Activated CD8-positive, alpha-beta T cell treated with anti-CD3 and anti-CD28 coated beads for 36 hours (primary cell): ENCODE measurements at regions not wholly inside any gene's neighbourhood (a gene's known extent, or its start where the extent isn't known, plus 50 kb on each side); places are given as distances from the start of the nearest gene placed in this dataset.
"Not testable (repeated sequence)": the region's sequence is repeated elsewhere in the genome, so short reads cannot be mapped to it uniquely, and the experiment has no call there.

Source experiments
- ATAC-seq: fragments of 200-7000 bp; cut with Tn5 transposase; one replicate; pipeline ENCODE4 v1.10.0; 2021; ENCODE audit warnings: mild to moderate bottlenecking, moderate library complexity
- CTCF ChIA-PET: fragments of 350-600 bp; sonication (Branson Sonifier 250); formaldehyde crosslinking; loops from one replicate; lab custom pipeline; 2021; ENCODE audit warnings: antibody characterized with exemption; lab: Charles Lee
- POLR2A ChIA-PET: fragments of 350-600 bp; sonication (Branson Sonifier 250); formaldehyde crosslinking; loops from one replicate; lab custom pipeline; 2021; ENCODE audit warnings: antibody characterized with exemption; lab: Charles Lee
- DNase-seq: peaks from one replicate; pipeline ENCODE4 v3.0.0-alpha.2; 2020
- H3K27ac Mint-ChIP-seq: one replicate; pipeline ENCODE4 v1.8.0; 2021; ENCODE audit warnings: mild to moderate bottlenecking, mixed read lengths
- H3K27me3 Mint-ChIP-seq: one replicate; pipeline ENCODE4 v1.8.0; 2021; ENCODE audit warnings: mixed read lengths
- H3K36me3 Mint-ChIP-seq: one replicate; pipeline ENCODE4 v1.8.0; 2021; ENCODE audit warnings: low read depth, mixed read lengths
- H3K4me1 Mint-ChIP-seq: one replicate; pipeline ENCODE4 v1.8.0; 2021; ENCODE audit warnings: low read depth, mixed read lengths
- H3K4me3 Mint-ChIP-seq: one replicate; pipeline ENCODE4 v1.8.0; 2021; ENCODE audit warnings: mild to moderate bottlenecking, moderate library complexity, mixed read lengths
- H3K9me3 Mint-ChIP-seq: one replicate; pipeline ENCODE4 v1.8.0; 2021; ENCODE audit warnings: mixed read lengths
- intact Hi-C: fragments of 100-400 bp; cut with micrococcal nuclease; formaldehyde crosslinking; loops from one replicate; pipeline ENCODE4 v1.10.0; 2022
- TF ChIP-seq, protein P1 (sequence below): fragments of 200-600 bp; IDR thresholded peaks from one replicate; pipeline ENCODE4 v1.8.0; 2022; ENCODE audit warnings: antibody characterized with exemption, mild to moderate bottlenecking

DNA sequence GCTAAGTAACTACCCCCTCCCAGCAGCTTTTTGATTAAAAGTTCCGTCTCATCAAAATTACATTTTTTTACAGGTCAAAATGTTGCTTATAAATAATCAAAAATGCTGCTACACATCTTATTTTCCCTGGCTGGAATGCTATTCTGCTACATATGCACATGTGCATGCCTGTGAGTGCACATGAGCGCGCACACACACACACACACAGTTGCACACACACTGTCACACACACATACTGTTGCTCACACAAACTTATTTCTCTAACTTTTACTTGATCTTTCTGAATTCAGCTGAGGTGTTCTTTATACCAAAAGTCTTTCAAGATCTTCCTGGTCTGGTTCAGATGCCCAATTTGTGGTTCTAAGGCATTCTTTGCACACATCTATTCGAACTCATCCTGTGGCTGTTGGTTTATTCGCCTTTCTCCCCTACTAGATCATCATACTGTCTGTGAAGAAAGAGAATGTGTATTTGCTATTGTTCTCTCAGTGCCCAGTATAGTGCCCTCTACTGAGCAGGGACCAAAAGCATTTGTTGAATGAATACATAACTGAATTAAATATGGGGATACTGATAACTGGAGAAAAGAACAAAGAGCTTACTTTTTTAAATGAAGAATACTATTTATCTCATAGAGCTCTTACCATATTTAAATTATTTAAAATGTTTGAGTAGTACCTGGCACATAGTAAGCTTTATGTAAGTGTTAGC is 68.1 kb upstream of the CCDC179 start:
- Mint-ChIP-seq H3K9me3 (no peaks in the 10 kb centered on the region), H3K36me3 (no peaks in the 10 kb centered on the region), H3K4me3 (no peak overlapping the region), H3K4me1 (peaks cover 5% of the 10 kb centered on the region), H3K27ac (no peak overlapping the region), H3K27me3 (no peaks in the 10 kb centered on the region)
- intact Hi-C loops, result no loop called here
- DNase-seq (no peak), ATAC-seq (no peak)
- CTCF ChIA-PET, result interaction anchor here (1.0 to 1.3 kb wide), 2 partner anchors 31 to 52 kb away, joined by 3 to 4 read pairs; no protein-coding TSS in a partner anchor
- POLR2A ChIA-PET, result no interaction called here
- TF ChIP-seq, protein P1, sequence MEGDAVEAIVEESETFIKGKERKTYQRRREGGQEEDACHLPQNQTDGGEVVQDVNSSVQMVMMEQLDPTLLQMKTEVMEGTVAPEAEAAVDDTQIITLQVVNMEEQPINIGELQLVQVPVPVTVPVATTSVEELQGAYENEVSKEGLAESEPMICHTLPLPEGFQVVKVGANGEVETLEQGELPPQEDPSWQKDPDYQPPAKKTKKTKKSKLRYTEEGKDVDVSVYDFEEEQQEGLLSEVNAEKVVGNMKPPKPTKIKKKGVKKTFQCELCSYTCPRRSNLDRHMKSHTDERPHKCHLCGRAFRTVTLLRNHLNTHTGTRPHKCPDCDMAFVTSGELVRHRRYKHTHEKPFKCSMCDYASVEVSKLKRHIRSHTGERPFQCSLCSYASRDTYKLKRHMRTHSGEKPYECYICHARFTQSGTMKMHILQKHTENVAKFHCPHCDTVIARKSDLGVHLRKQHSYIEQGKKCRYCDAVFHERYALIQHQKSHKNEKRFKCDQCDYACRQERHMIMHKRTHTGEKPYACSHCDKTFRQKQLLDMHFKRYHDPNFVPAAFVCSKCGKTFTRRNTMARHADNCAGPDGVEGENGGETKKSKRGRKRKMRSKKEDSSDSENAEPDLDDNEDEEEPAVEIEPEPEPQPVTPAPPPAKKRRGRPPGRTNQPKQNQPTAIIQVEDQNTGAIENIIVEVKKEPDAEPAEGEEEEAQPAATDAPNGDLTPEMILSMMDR, result no peak

DNA sequence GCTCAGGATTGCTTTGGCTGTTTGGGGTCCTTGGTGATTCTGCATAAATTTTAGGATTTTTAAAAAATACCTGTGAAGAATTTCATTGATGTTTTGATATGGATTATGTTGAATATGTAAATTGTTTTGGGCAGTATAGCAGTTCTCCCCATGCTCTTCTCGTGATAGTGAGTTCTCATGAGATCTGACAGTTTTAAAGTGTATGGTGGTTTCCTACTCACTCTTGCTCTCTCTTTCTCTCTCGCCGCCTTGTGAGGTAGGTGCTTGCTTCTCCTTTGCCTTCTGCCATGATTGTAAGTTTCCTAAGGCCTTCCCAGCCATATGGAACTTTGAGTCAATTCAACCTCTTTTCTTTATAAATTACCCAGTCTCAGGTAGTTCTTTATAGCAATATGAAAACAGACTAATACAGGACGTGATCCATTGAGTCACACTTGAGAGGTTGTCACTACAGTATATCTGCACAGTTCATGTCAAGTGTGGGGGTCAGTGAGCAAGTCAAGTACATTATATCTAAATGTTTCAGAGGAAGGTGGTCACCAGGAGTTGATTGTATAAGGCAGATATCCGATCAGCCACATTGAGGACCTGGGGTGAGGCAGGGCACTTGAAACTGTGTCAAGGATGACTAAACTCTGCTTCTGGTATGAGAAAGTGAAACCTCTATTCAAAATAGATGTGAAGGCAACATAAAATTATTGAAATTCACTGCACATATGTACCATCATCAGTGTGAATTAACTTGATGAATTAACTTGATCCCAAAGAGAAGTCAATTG is 70.7 kb upstream of the CCDC179 start:
- POLR2A ChIA-PET, result no interaction called here
- DNase-seq (no peak), ATAC-seq (peak; percentile 27)
- H3K4me1 Mint-ChIP-seq, result peaks cover 5% of the 10 kb centered on the region
- H3K4me3 Mint-ChIP-seq, result no peak overlapping the region
- no peaks in the 10 kb centered on the region for H3K36me3 Mint-ChIP-seq
- no peaks in the 10 kb centered on the region for H3K9me3 Mint-ChIP-seq
- no peak overlapping the region for H3K27ac Mint-ChIP-seq
- no peaks in the 10 kb centered on the region for H3K27me3 Mint-ChIP-seq
- CTCF ChIA-PET, result interaction anchor here (1.1 kb wide), 1 partner anchor 55 kb away, joined by 3 read pairs; no protein-coding TSS in a partner anchor
- TF ChIP-seq, protein P1, result no peak
- intact Hi-C loops, result no loop called here

DNA sequence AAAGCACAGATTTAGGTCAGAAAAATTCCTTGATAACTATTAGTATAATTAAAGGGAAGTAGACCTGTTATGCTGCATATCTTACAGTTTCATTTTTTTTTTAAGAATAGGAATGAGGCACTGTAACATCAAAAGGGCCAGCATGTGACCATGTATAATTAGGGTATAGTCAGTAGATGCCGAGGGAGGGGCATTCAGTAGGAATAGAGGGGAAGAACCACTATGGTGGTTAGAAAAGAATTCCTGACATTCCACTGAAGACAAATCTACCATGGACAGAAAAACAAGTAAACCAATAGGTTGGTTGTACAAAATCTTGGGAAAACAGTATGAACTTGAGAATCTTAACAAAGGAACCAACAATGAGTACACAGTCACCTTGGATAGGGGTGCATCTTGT is 78.4 kb upstream of the CCDC179 start:
- H3K9me3 Mint-ChIP-seq, result peaks cover 1% of the 10 kb centered on the region
- H3K27ac Mint-ChIP-seq, result no peak overlapping the region
- no peaks in the 10 kb centered on the region for H3K27me3 Mint-ChIP-seq
- POLR2A ChIA-PET, result interaction anchor here (0.6 kb wide), 1 partner anchor 384 kb away, joined by 3 read pairs; no protein-coding TSS in a partner anchor
- no peak overlapping the region for H3K4me3 Mint-ChIP-seq
- no peak for DNase-seq
- no peaks in the 10 kb centered on the region for H3K36me3 Mint-ChIP-seq
- H3K4me1 Mint-ChIP-seq, result no peaks in the 10 kb centered on the region
- TF ChIP-seq, protein P1, result no peak
- CTCF ChIA-PET, result no interaction called here
- no peak for ATAC-seq
- intact Hi-C loops, result no loop called here

DNA sequence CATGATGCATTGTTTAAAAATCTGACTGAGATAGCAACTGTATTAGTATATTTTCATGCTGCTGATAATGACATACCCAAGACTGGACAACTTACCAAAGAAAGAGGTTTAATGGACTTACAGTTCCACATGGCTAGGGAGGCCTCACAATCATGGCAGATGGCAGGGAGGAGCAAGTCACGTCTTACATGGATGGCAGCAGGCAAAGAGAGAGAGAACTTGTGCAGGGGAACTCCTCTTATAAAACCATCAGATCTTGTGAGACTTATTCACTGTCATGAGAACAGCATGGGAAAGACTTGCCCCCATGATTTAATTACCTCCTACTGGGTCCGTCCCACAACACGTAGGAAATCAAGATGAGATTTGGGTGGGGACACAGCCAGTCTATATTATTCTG is 81.3 kb upstream of the CCDC179 start:
- H3K36me3 Mint-ChIP-seq, ATAC-seq, H3K4me1 Mint-ChIP-seq, DNase-seq, H3K27ac Mint-ChIP-seq, POLR2A ChIA-PET, H3K27me3 Mint-ChIP-seq, CTCF ChIA-PET, H3K9me3 Mint-ChIP-seq, H3K4me3 Mint-ChIP-seq, intact Hi-C loops: not testable (repeated sequence)

- ChIA-PET CTCF (interaction anchor here (1.1 kb wide), 1 partner anchor 27 kb away, joined by 3 read pairs; no protein-coding TSS in a partner anchor), POLR2A (no interaction called here)
- no peaks in the 10 kb centered on the region for H3K36me3 Mint-ChIP-seq
- peaks cover 7% of the 10 kb centered on the region for H3K9me3 Mint-ChIP-seq
- DNase-seq (no peak), ATAC-seq (no peak)
- no peaks in the 10 kb centered on the region for H3K4me1 Mint-ChIP-seq
- H3K4me3 Mint-ChIP-seq, result no peak overlapping the region
- intact Hi-C loops, result no loop called here
- no peak overlapping the region for H3K27ac Mint-ChIP-seq
- H3K27me3 Mint-ChIP-seq, result no peaks in the 10 kb centered on the region
- TF ChIP-seq, protein P1, result no peak
These were observed 97.5 kb upstream of the CCDC179 start for GRCh38 chr11:22957786-22958185.
